Suppressor macrophage (primary cell): ENCODE measurements at regions not wholly inside any gene's neighbourhood (a gene's known extent, or its start where the extent isn't known, plus 50 kb on each side); places are given as distances from the start of the nearest gene placed in this dataset.
A peak's percentile ranks its signal among the peaks of the same experiment; 100 is the strongest.
"Not testable (repeated sequence)": the region's sequence is repeated elsewhere in the genome, so short reads cannot be mapped to it uniquely, and the experiment has no call there.

Experiments
- DNase-seq, 4 experiments: peaks; one replicate each; pipeline ENCODE4 v3.0.0-alpha.2; 2020 to 2022

DNA sequence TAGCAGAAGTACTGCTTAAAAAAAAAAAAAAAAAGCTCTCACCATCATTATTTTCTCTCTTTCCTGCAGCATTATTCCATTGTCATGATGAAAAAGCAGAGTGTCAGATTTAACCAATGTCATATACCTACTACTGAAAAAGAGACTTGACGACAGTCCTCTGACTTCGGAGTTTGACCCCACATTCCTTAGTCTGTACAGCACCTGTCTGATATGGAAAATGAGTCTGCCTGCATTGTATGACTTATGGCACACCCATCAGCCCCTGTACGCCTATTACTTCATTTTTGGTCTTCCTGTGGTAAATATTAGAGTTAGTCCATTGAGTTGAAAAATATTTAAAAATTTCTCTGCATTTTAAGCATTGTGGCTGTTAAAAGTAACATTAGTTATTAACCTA lies 54.5 kb upstream of the NOX4 start:
- no peak for DNase-seq

- DNase-seq = not testable (repeated sequence)
These were observed 64.6 kb upstream of the NOX4 start for GRCh38 chr11:89555781-89556180.

DNA sequence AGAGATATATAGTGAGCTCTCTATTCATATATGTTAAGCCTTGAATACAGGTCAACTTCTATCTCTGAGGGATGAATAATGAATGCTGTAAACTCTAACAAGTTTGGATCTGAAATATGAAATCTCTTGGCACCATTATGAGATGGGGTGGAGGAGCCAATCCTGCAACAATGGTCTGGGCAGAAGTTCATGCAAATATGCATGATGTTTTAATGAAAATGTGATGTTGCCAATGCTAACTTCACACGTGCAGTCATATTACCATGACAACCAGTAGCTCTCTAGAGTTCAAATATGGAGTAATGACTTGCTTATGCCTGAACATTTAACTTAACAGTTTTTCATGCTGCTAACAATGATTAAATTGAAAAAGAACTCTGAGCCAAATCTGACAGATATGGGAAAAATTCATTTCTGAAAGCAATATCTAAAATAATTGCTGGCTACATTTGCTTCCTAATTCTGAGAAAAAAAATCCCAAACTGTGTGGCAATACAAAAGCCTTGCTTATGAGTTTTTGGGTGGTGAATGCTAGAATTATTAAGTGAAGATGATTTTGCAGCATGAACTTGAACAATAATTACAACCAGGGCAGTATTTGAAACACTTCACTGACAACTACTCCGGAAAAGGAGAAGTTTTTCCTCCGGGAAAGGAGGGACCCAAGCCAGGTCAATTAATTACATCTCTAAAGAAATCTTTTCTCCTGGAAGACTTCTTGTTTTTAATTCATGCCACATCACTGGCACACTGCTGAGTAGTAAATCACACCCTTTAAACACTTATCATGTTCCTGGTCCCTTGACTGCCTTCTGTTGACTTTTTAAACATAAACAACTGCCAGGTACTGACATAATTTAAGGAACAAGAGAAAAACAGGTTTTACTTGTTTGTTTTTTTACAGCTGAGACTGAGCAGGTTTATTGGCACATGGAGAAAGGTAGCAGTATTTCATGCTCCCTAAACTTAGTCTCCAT lies 65.8 kb upstream of the NOX4 start:
- not testable (repeated sequence) for DNase-seq

- DNase-seq = not testable (repeated sequence)
These were observed 69.4 kb upstream of the NOX4 start for GRCh38 chr11:89560598-89560997.

- DNase-seq = not testable (repeated sequence)
These were observed 71.6 kb upstream of the NOX4 start for GRCh38 chr11:89562731-89563130.

DNA sequence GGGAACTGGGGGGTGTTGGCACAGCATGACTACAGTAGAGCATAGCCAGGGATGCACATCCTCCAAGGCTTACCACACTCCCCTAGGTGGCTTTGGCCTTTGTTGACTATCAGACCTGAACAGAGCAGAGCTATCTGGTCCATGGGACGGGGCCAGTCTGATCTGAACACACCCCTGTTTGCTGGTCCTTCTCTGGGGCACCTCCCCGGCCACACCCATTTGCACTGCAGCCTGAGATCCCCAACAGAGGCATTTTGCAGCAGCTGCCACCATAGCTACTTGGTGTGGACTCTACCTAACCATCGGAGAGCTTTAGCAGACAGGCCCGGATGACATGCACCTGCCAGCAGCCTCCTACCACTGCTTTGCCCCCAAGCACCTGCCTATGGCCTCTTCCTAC lies 75.8 kb upstream of the NOX4 start:
- no peak for DNase-seq

DNA sequence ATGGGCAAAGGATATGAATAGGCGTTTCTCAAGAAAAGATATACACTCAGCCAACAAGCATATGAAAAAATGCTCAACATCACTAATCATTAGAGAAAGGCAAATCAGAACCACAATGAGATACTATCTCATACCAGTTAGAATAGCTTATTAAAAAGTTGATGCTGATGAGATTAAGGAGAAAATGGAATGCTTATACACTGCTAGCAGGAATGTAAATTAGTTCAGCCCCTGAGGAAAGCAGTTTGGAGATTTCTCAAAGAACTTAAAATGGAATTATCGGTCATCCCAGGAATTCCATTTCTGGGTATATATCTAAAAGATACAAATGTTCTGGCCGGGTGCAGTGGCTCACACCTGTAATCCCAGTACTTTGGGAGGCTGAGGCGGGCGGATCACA lies 78.2 kb upstream of the NOX4 start:
- DNase-seq = not testable (repeated sequence)

- DNase-seq = not testable (repeated sequence)
These were observed 80.5 kb upstream of the NOX4 start for GRCh38 chr11:89571706-89572105.

- not testable (repeated sequence) for DNase-seq
These were observed 84.7 kb upstream of the NOX4 start for GRCh38 chr11:89575846-89576245.

DNA sequence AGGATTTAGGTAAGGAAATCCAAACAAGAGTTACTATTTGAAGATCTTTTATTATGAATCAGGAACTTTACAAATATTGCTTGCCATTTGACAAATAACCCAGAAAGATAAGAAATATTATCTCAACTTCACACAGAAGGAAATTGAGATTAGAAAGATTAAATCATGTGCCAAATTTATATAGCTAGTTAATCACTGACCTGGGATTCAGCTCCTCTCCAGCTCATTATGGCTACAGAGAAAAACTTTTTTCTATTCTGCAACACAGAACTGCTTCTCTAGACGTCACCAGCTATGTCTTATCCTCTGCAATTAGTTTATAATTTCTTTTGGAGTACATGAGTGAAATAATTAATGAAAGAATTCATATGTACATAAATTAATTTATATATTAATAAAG lies 86.3 kb upstream of the NOX4 start:
- DNase-seq = not testable (repeated sequence)

DNA sequence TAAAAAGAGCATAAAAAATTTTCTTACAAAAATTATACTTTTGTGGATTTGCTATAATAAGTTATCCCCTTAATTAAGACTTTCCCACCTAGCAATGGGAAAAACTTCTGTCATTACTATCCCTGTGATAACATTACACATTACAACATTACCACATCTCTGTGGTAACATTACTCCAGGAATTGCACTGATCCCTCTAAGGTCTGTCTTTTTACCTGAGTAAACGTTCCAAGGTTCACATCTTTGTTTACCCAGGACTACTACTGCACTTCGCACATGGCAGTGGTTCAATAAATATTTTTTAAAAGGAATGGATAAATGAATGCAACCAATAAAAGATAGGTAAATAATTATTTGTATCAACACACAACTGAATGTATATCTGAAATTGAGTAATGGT lies 92.4 kb upstream of the NOX4 start:
- DNase-seq = no peak

GRCh38 chr11:89585046-89585445 lies 93.9 kb upstream of the NOX4 start:
- DNase-seq = not testable (repeated sequence)

DNA sequence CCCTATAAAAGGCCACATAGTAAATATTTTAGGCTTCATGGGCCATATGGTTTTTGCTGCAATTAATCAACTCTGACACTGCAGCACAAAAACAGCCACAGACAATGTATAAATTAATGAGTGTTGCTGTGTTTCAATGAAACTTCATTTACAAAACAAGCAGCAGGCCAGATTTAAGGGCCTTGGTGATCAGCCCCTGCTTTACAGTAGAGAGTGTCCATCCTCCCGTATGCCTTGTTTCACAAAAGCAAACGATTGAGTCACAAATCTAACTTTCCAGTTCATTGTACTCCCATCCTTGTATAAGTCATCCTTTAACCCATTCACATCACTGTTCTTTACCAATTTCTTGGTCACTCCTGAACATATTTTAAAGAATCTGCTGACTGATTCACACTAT lies 94.3 kb upstream of the NOX4 start:
- not testable (repeated sequence) for DNase-seq

DNA sequence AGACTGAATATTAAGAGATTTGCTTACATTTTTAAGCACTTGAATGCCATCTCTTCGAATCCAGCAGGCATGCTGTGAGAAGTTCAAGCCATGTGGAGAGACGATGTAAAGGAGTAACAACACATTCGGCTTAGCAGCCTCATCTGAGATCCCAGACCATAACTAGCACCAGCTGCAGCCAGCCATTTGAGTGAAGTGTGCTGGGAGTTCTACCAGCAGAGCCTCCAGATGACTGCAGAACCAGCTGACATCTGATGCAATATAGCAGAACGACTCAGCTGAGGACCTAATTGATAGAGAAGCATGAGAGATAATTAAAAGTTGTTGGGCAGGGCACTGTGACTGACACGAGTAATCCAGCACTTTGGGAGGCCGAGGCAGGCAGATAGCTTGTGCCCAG lies 98.2 kb upstream of the NOX4 start:
- not testable (repeated sequence) for DNase-seq

GRCh38 chr11:89590008-89590632 lies 98.9 kb upstream of the NOX4 start:
- not testable (repeated sequence) for DNase-seq

DNA sequence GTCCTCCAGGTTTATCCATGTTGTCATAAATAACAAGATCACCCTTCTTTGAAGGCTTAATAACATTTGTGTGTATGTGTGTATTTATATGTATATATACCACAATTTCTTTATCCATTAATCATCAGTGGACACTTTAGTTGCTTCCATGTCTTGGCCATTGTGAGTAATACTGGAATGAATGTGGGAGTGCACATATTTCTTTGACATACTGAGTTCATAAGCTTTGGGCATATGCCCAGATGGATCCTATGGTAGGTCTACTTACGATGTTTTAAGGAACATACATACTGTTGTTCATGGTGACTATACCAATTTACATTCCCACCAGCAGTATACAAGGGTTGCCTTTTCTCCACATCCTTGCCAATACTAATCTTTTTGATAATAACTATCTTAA lies 108.8 kb upstream of the TRIM77 start:
- DNase-seq = not testable (repeated sequence)

GRCh38 chr11:89604281-89604680 lies 105.8 kb upstream of the TRIM77 start:
- DNase-seq = no peak

GRCh38 chr11:89606845-89607244 lies 103.3 kb upstream of the TRIM77 start:
- DNase-seq = not testable (repeated sequence)

DNA sequence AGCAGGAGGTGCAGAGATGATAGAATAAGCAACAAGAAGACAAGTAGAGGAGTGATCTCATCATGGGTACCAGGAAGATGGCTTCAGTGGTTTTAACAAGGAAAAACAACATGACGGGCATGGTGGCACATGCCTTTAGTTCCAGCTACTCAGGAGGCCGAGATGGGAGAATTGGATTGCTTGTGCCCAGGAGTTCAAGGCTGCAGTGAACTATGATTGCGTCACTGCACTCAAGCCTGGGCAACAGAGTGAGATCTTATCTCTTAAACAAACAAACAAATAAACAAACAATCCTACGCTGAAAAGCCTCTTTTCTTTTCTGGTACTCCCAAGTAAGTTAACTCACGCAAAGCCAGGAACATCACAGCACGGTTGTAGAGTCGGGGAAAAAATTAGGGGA lies 102.6 kb upstream of the TRIM77 start:
- not testable (repeated sequence) for DNase-seq

DNA sequence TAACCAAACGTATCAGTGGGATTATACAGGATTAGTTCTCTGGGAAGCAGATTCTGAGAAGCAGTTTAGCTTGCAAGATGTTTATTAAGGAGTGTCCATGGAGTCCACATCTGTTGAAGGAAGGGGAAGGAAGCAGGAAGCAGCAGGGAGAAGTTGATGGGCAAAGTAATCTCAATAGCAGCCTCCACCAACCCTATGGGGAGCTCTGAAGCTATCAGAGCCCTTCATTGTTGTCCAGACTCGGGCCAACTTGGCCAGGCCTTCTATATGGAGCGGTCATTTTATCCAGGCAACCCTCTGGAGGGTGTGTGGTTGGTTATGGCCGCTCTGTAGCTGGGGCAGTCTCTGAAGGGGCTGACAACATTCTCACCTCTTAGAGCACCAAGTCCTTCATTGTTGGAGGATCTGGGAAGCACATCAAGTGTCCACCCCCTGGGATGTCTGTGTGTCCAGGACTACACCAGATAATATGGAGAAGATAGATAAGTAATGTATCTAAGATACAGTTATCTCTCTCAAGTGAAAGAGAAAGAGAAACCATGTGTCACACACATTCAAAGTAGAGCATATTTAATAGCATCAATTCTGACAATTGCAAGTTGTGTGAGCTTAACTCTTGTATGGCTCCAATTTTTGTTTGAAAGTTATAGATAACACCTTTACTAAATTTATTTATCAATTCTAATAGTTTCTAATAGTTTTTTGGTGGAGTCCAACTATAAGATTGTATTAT lies 101.7 kb upstream of the TRIM77 start:
- DNase-seq = no peak

DNA sequence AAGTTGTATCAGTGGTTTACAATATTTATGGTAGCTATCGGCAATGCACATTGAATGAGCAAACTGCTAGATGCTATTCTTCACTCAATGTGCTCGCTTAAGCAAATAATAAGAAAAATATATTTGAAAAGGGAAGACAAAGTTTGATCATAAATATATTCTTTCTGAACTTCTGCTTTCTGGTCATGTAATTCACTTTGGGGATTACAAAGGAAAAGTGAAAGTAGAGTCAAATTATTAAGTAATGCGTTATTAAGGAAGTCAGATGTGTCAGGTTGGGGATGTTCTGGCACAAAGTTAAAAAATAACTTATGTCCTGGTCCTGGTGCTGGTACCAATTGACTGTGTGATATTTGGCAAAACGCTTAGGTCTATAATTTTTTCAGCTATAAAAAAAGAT lies 98.0 kb upstream of the TRIM77 start:
- peak in 2 of 4 experiments; percentile 59 to 63 for DNase-seq

DNA sequence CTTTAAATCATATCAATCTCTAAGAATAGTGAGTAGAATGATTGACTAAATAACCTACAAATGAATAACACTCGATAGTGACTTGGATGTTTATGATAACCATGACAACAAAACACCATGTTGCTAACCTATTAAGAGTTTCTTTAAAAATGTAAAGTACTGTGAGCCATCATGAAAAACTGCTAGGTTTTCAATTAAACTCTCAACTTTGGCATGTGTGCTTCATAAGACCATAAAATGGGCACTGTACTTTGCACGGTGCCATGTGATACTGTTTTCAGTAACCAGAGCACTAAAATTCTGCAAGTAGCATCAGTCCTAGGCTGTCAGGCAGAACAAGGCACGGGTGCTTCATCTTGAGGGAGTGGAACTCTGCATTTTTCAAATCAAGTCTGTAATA lies 96.2 kb upstream of the TRIM77 start:
- no peak for DNase-seq

- DNase-seq = not testable (repeated sequence)
These were observed 95.7 kb upstream of the TRIM77 start for GRCh38 chr11:89614428-89614827.
